HG02885 (cell line): ENCODE measurements at regions not wholly inside any gene's neighbourhood (a gene's known extent, or its start where the extent isn't known, plus 50 kb on each side); places are given as distances from the start of the nearest gene placed in this dataset.

Experiments used
- ATAC-seq: cut with Tn5 transposase; IDR thresholded peaks from one replicate; pipeline ENCODE4 v1.9.1; 2021; ENCODE audit warnings: mild to moderate bottlenecking; ENCODE audit not compliant: unreplicated experiment, poor library complexity

DNA sequence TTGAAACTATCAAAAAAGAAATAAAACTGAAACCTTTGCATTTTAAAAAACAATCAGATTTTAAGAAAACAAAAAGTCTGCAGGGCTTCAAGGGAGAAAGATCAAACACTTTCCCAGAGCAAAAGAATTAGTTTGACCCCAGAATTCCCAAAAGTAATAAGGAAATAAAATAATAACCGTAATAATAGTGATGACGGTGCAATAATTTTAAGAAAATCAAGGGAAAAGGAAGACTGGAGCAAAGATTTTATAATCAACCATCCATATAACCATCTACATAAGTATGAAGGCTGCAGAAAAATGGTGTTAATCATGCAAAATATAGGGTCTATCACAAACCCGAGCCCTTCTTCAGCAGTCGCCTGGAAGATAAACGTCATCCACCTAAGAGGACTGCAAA is 634.8 kb downstream of the GALR1 start:
- no peak for ATAC-seq

- no peak for ATAC-seq
Measured at GRCh38 chr18:77894060-77894459, 644.4 kb downstream of the GALR1 start.

GRCh38 chr18:77895250-77895649 is 645.6 kb downstream of the GALR1 start:
- no peak for ATAC-seq

- no peak for ATAC-seq
Measured at GRCh38 chr18:77896586-77897252, 647.1 kb downstream of the GALR1 start.

DNA sequence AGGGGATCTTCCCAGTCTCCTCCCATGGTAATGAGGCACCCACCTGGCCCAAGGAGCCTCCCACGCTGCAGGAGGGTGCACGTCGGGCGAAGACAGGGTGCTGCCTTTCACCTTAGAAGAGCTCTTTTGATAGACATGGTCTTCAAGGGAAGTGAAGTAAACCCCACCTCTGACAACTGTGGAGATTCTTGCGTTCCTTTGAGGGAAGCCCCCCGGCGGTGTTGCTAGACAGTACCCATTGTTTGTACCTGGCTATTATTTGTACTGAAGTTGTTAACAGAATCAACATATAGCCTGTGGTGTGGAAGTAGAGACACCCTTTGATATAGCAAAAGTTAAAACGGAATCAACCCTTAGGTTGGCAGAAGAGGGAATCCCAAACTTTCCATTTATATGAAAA is 648.0 kb downstream of the GALR1 start:
- ATAC-seq: no peak

GRCh38 chr18:77899972-77900754 is 650.5 kb downstream of the GALR1 start:
- peak; percentile 100 for ATAC-seq

DNA sequence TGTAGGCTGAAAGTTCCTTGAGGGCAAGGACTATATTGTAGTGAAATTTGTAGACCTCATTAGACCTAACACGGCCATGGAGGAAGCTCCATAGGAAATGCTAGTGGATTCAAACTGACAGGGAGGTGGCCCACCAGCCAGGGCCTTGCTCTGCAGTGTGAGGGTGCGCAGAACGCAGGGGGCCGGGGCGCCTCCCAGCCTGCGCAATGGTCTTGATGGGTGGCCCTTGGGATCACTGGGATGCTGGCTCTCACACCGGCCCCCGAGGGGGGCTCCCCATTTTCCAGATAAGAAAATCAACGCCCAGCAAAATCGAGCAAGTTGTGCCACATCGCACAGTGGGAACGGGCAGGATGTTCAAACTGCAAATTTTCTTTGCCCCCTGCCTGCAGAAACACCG is 655.4 kb downstream of the GALR1 start:
- no peak for ATAC-seq

DNA sequence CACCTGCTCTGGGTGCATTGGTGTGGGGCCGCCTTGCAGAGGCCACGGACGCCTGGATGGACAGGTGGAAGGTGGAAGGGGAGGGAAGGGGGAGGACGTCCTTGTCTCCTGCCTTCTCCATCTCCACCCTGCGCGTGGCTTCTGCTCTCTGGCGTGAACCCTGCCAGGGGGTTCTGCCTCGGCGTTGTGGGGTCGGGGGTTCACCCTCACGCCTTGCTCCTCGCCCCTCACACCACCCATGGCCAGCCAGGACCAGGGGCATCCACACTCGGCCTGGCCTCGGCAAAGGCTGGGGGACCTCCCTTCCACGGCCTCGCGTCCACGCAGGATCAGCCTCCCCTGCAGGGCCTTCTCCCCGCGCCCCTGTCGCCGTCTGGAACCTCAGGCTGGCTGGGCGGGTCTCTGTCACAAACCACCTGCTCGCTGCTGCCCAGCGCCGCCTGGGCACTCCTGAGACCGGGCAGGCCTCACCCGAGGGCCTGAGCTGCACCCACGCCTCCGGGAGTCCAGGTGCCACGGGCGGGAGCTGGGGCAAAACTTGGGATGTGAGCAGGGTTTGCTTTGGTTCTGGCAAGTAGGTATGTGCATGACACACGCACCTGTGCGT is 655.9 kb downstream of the GALR1 start:
- no peak for ATAC-seq

- no peak for ATAC-seq
Measured at GRCh38 chr18:77906103-77906892, 656.6 kb downstream of the GALR1 start.

DNA sequence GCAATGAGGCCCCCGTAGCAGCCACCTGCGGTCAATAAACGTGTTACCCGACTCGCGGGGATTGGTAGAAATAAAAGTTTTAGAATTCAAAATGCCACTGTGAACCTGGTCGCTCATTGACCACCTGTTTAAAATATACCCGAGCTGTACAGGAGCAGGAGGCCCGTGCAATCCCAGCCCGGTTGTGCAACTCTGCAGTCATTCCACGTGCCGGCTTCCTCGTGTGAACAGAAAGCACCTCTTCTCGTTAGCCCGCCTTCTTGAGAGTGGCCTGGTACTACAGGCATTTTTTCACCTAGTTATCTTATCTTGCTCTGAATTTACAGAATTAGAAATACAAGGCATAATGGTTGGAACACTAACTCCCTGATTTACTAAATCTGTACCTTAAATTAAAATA is 660.7 kb downstream of the GALR1 start:
- no peak for ATAC-seq

GRCh38 chr18:77911971-77912605 is 662.4 kb downstream of the GALR1 start:
- ATAC-seq: no peak

- ATAC-seq: no peak
Measured at GRCh38 chr18:77918730-77919129, 669.1 kb downstream of the GALR1 start.

DNA sequence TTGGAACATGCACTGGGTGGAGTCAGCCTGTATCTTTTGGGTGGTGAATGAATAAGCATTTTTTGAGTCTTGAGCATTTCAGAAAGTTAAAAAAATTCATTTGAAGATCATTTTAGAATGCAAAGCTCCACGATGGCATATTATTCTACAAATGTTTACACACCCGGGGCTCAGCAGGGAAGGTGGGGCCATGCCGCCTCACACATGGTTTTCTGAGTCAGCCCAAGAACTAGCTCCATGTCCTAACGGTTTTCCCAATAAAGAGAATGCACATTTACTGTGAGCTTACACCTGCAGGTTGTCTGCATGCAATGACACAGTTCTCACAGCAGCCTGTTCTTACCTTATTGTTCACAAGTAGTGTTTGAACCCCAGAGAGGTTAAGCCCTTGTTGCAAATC is 670.3 kb downstream of the GALR1 start:
- no peak for ATAC-seq

GRCh38 chr18:77935342-77935741 is 685.7 kb downstream of the GALR1 start:
- no peak for ATAC-seq

DNA sequence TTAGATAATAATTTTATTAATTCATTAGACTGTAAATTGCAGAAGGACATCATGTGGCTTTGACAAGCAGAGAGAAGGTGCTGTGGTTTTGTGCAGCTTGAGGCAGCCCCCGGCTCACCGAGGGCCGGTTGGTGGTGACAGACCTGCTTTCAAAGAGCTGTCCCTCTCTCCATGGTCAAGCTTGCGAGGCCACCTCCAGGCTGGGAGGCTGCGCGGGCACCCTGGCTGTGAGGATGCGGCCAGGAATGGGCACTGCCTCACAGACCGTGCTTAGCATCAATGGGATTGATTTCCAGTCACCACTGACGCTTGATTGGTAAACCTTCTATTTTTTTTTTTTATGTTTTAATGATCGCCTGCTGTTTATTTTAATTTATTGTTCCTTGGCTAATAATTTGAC is 690.9 kb downstream of the GALR1 start:
- no peak for ATAC-seq

GRCh38 chr18:77944533-77944932 is 694.9 kb downstream of the GALR1 start:
- ATAC-seq: no peak

DNA sequence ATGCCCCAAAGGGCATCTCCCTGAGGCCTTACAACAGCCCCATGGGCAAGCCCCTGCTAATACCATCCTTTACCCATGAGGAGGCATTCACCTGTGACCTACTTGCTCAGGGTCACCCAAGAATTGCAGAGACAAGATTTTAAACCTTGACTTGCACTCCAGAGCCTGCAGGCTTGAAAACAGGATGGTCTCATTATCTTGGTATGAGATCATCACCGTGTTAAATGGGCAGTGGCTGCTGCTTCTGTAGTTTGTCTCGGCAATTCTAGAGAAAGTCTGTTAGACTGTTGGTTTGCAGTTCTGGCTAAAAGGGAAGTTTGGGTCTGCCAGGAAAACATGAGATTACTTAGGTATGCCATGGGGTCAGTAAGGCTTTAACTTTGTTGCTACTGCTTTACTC is 698.9 kb downstream of the GALR1 start:
- no peak for ATAC-seq

GRCh38 chr18:77949355-77949973 is 699.8 kb downstream of the GALR1 start:
- ATAC-seq: no peak

GRCh38 chr18:77959248-77959647 is 709.6 kb downstream of the GALR1 start:
- ATAC-seq: no peak
